Stomach (tissue), 4 donors: ENCODE measurements at regions not wholly inside any gene's neighbourhood (a gene's known extent, or its start where the extent isn't known, plus 50 kb on each side); places are given as distances from the start of the nearest gene placed in this dataset.

ENCODE experiments used
- EP300 ChIP-seq: sonication (generic); formaldehyde crosslinking; IDR thresholded peaks from one replicate; pipeline ENCODE4 v1.6.1; 2017; ENCODE audit warnings: antibody characterized with exemption
- POLR2A ChIP-seq, 4 donors: fragments of 450-650 bp; IDR thresholded peaks; one replicate each; pipeline ENCODE4 v1.6.1; 2016; ENCODE audit warnings: antibody characterized with exemption in 4 of 4, control low read depth in 2 of 4, mild to moderate bottlenecking in 1 of 4, moderate library complexity in 1 of 4
- POLR2AphosphoS5 ChIP-seq, 3 donors: sonication (generic); formaldehyde crosslinking; IDR thresholded peaks; one replicate each; pipeline ENCODE4 v1.6.1; 2016; ENCODE audit warnings: antibody characterized with exemption in 3 of 3
- TF ChIP-seq, protein P1 (sequence below), 7 experiments: fragments of 450-650 bp in 4 of 7; fragments of 200-600 bp in 3 of 7; sonication (generic) in 3 of 7; IDR thresholded peaks; one replicate each; pipeline ENCODE4 v1.5.1; 2016 to 2019; ENCODE audit warnings: antibody characterized with exemption in 7 of 7, control low read depth in 2 of 7, mild to moderate bottlenecking in 1 of 7

- TF ChIP-seq POLR2A (IDR thresholded peaks at IDR 0.05) (no peak), POLR2AphosphoS5 (IDR thresholded peaks at IDR 0.05) (no peak), EP300 (no peak)
- TF ChIP-seq, protein P1, sequence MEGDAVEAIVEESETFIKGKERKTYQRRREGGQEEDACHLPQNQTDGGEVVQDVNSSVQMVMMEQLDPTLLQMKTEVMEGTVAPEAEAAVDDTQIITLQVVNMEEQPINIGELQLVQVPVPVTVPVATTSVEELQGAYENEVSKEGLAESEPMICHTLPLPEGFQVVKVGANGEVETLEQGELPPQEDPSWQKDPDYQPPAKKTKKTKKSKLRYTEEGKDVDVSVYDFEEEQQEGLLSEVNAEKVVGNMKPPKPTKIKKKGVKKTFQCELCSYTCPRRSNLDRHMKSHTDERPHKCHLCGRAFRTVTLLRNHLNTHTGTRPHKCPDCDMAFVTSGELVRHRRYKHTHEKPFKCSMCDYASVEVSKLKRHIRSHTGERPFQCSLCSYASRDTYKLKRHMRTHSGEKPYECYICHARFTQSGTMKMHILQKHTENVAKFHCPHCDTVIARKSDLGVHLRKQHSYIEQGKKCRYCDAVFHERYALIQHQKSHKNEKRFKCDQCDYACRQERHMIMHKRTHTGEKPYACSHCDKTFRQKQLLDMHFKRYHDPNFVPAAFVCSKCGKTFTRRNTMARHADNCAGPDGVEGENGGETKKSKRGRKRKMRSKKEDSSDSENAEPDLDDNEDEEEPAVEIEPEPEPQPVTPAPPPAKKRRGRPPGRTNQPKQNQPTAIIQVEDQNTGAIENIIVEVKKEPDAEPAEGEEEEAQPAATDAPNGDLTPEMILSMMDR (IDR thresholded peaks at IDR 0.05): no peak
These were observed 53.9 kb upstream of the C9orf72 start for GRCh38 chr9:27627188-27627564.
